ENCODE measurements at regions not wholly inside any gene's neighbourhood (a gene's known extent, or its start where the extent isn't known, plus 50 kb on each side); places are given as distances from the start of the nearest gene placed in this dataset.

- TF ChIP-seq ZFP30 (CRISPR knock-in tag; IDR thresholded peaks at IDR 0.05) (no peak), PATZ1 (CRISPR knock-in tag; IDR thresholded peaks at IDR 0.05; ENCODE audit: borderline replicate concordance) (no peak), ZNF70 (CRISPR knock-in tag; IDR thresholded peaks at IDR 0.05) (no peak), ARNTL (CRISPR knock-in tag; IDR thresholded peaks at IDR 0.05; ENCODE audit: borderline replicate concordance, low read depth) (no peak)
Observed at GRCh38 chr2:172375251-172375650, 52.1 kb upstream of the ITGA6 start.

All from SK-N-SH treated with all-trans-retinoic acid at 6 μM for 48 hours (cell line).